Adrenal gland (tissue), 9 donors: ENCODE measurements at regions not wholly inside any gene's neighbourhood (a gene's known extent, or its start where the extent isn't known, plus 50 kb on each side); places are given as distances from the start of the nearest gene placed in this dataset.

Experiments
- DNase-seq, 7 donors: peaks; one replicate each; pipeline ENCODE4 v3.0.0-alpha.2; 2019 to 2020
- H3K27ac ChIP-seq, 5 donors: fragments of 200-600 bp; sonication (generic) in 4 of 5; 1 replicate in 3 of 5; 2 replicates in 2 of 5; pipeline versions ENCODE4 v1.5.1 to v1.8.0; 2016 to 2020; ENCODE audit warnings: mild to moderate bottlenecking in 1 of 5
- H3K27me3 ChIP-seq: fragments of 200-600 bp; 2 replicates; pipeline ENCODE4 v1.8.0; 2021
- H3K36me3 ChIP-seq, 2 donors: fragments of 200-600 bp; replicated peaks in 1 of 2; 1 replicate in 1 of 2; 2 replicates in 1 of 2; pipeline versions ENCODE4 v1.5.1 to v1.8.0; 2018 to 2022
- H3K4me1 ChIP-seq, 2 donors: fragments of 200-600 bp; replicated peaks in 1 of 2; 1 replicate in 1 of 2; 2 replicates in 1 of 2; pipeline versions ENCODE4 v1.5.1 to v1.8.0; 2018 to 2021
- H3K4me3 ChIP-seq, 4 donors: fragments of 200-600 bp; sonication (generic) in 3 of 4; one replicate each; pipeline ENCODE4 v1.5.1; 2016 to 2018
- H3K9me3 ChIP-seq, 3 donors: fragments of 200-600 bp; sonication (generic) in 1 of 3; replicated peaks in 1 of 3; 1 replicate in 2 of 3; 2 replicates in 1 of 3; pipeline versions ENCODE4 v1.5.1 to v1.8.0; 2016 to 2021
- POLR2A ChIP-seq, 2 donors: fragments of 450-650 bp; IDR thresholded peaks; one replicate each; pipeline ENCODE4 v1.6.1; 2017; ENCODE audit warnings: antibody characterized with exemption in 2 of 2, mild to moderate bottlenecking in 2 of 2, moderate library complexity in 1 of 2
- WGBS, 4 donors: extraction: QIAGEN DNeasy Blood & Tissue Kit in 2 of 4; methylation state at CpG; one replicate each; pipeline versions ENCODE4 v1.1.5 to v1.1.7; 2013 to 2017; 5-methylcytosine and 5-hydroxymethylcytosine counted together
- intact Hi-C, 2 donors: fragments of 100-400 bp; cut with DNase I; formaldehyde crosslinking; loops; one replicate each; pipeline versions ENCODE4 v1.14.1 to v1.15.0; 2022 to 2023
- TF ChIP-seq, protein P1 (sequence below), 6 experiments: fragments of 450-650 bp in 4 of 6; fragments of 200-600 bp in 2 of 6; sonication (generic) in 1 of 6; IDR thresholded peaks; 1 replicate in 5 of 6; 2 replicates in 1 of 6; pipeline versions ENCODE4 v1.5.1 to v1.8.0; 2016 to 2021; ENCODE audit warnings: antibody characterized with exemption in 6 of 6, mild to moderate bottlenecking in 2 of 6, moderate library complexity in 1 of 6
- donor health status: healthy with polysubstance abuse.
- donor health status: Bipolar disorder and iron deficiency.
- donor health status: DM: yes; HTN: yes; CAD: no.
- donor health status: DM: no; HTN: no; CAD: no.
- donor health status: DM: no; HTN: no; CAD: no.

DNA sequence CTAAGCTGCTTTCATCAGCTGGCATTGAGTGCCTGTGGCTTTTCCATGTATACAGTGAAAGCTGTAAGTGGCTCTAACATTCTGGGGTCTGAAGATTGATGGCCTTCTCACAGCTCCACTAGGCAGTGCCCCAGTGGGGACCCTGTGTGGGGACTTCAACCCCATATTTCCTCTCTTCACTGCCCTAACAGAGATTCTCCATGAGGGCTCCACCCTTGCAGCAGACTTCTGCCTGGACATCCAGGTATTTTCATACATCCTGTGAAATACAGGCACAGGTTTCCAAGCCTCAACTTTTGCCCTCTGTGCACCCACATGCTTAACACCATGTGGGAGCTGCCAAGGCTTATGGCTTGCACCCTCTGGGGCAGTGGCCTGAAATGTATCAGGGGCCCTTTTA, 188.2 kb upstream of the SYT4 start:
- DNase-seq: no peak
- Histone ChIP-seq H3K27me3 (no peaks in the 10 kb centered on the region), H3K9me3 (no peaks in the 10 kb centered on the region), H3K36me3 (no peaks in the 10 kb centered on the region), H3K4me3 (no peak overlapping the region), H3K4me1 (no peaks in the 10 kb centered on the region), H3K27ac (no peak overlapping the region)
- intact Hi-C loops: loop anchor here in 1 of 2 donors (10.0 kb wide), 1 partner anchor 59 kb away; no protein-coding TSS in a partner anchor
- TF ChIP-seq POLR2A (IDR thresholded peaks at IDR 0.05): no peak
- TF ChIP-seq, protein P1, sequence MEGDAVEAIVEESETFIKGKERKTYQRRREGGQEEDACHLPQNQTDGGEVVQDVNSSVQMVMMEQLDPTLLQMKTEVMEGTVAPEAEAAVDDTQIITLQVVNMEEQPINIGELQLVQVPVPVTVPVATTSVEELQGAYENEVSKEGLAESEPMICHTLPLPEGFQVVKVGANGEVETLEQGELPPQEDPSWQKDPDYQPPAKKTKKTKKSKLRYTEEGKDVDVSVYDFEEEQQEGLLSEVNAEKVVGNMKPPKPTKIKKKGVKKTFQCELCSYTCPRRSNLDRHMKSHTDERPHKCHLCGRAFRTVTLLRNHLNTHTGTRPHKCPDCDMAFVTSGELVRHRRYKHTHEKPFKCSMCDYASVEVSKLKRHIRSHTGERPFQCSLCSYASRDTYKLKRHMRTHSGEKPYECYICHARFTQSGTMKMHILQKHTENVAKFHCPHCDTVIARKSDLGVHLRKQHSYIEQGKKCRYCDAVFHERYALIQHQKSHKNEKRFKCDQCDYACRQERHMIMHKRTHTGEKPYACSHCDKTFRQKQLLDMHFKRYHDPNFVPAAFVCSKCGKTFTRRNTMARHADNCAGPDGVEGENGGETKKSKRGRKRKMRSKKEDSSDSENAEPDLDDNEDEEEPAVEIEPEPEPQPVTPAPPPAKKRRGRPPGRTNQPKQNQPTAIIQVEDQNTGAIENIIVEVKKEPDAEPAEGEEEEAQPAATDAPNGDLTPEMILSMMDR (IDR thresholded peaks at IDR 0.05): no peak

DNA sequence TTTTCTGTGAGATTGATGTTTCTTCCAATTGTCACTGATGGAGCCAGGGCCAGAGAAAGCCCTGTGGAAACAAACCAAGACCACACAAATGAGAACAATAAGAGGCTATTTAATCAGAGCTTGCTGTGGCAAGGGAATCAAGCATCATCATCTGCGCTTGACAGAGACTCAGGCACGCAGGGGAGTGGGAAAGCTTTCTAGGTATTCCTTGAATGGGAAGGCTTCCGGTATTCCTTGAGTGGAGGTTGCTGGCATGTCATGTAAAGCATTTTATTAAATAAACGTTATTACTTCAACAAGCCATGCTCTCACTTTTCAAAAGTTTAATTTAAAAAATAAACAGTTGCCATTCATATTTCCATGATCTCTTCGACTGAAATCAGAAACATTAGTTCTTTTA, 194.6 kb upstream of the SYT4 start:
- 67 to 73% (median 72%) methylated on average over 5 of the region's 5 CpGs for WGBS, 4 donors
- TF ChIP-seq, protein P1 (IDR thresholded peaks at IDR 0.05): no peak
- TF ChIP-seq POLR2A (IDR thresholded peaks at IDR 0.05): no peak
- H3K27me3 ChIP-seq: no peaks in the 10 kb centered on the region
- no peaks in the 10 kb centered on the region for H3K9me3 ChIP-seq
- H3K4me3 ChIP-seq: no peak overlapping the region
- intact Hi-C loops: no loop called here
- H3K36me3 ChIP-seq: no peaks in the 10 kb centered on the region
- no peaks in the 10 kb centered on the region for H3K4me1 ChIP-seq
- no peak overlapping the region for H3K27ac ChIP-seq
- DNase-seq: no peak

DNA sequence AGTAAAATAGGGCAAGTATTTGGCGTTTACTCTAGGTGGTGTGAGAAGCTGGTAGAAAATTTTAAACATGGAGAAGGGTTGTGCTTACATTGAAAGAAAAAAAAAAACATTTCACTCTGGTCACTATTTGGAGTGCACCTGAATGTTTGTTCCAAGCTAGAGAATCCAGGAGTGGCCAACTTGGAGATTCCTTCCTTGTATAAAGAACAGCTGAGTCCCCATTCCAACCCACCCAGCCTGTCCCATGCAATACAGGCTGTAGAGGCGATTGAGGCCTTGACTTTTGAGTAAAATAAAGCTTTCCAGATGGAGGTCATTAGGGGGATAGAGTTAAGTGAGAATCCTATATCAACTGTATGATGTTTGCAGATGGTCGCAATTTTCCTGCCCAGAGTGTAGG, 203.8 kb upstream of the SYT4 start:
- Histone ChIP-seq H3K4me3 (no peak overlapping the region), H3K27me3 (no peaks in the 10 kb centered on the region), H3K4me1 (no peaks in the 10 kb centered on the region), H3K27ac (no peak overlapping the region), H3K9me3 (no peaks in the 10 kb centered on the region), H3K36me3 (no peaks in the 10 kb centered on the region)
- no peak for DNase-seq
- 70 to 86% (median 78%) methylated on average over 3 of the region's 3 CpGs for WGBS, 4 donors
- TF ChIP-seq, protein P1 (IDR thresholded peaks at IDR 0.05): no peak
- TF ChIP-seq POLR2A (IDR thresholded peaks at IDR 0.05): no peak
- intact Hi-C loops: no loop called here

DNA sequence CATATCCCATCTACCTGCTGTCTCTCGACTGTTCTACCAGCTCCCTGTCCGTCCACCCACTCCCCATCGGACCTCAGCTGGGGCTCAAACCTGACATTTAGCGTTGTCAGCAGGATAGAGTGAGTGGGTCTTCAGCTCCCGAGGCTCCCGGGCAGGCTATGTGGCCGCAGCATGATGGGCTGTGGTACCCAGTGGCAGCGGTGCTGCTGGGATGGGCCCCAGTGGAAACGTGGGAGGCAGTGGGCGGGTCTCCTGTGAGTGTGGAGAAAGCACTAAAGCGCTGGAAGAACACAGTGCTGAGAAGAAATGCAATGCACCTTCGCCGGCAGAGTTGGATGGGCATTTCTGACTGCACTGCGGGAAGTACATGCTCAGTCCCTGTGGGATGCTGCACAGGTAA, 204.8 kb upstream of the SYT4 start:
- no peak for TF ChIP-seq POLR2A (IDR thresholded peaks at IDR 0.05)
- TF ChIP-seq, protein P1 (IDR thresholded peaks at IDR 0.05): no peak
- Histone ChIP-seq H3K27ac (no peak overlapping the region), H3K4me1 (no peaks in the 10 kb centered on the region), H3K9me3 (no peaks in the 10 kb centered on the region), H3K27me3 (no peaks in the 10 kb centered on the region), H3K36me3 (no peaks in the 10 kb centered on the region), H3K4me3 (no peak overlapping the region)
- no peak for DNase-seq
- 76 to 83% (median 79%) methylated on average over 13 to 14 of the region's 14 CpGs for WGBS, 4 donors
- intact Hi-C loops: no loop called here
